Cerebellar cortex (tissue), 1 donor: ENCODE measurements at regions not wholly inside any gene's neighbourhood (a gene's known extent, or its start where the extent isn't known, plus 50 kb on each side); places are given as distances from the start of the nearest gene placed in this dataset.

Experiments used
- DNase-seq: peaks from one replicate; pipeline ENCODE4 v3.0.0-alpha.2; 2015; ENCODE audit warnings: low spot score

DNA sequence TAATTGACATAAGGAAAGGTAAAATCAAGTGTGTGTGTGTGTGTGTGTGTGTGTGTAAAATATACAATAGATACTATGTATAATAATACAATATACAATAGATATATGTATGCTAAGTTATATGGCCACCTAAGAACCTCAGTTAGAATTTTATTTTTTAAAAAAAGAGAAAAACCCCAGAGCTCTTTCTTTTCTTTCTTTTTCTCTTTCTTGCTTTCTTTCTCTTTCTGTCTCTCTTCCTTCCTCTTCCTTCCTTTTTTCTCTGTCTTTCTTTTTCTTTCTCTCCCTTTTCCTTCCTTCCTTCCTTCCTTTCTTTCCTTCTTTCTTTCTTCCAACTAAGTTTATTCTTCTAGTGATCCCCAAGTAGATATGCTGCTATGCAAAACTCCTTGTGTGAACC is 64.6 kb upstream of the FN1 start:
- no peak for DNase-seq

DNA sequence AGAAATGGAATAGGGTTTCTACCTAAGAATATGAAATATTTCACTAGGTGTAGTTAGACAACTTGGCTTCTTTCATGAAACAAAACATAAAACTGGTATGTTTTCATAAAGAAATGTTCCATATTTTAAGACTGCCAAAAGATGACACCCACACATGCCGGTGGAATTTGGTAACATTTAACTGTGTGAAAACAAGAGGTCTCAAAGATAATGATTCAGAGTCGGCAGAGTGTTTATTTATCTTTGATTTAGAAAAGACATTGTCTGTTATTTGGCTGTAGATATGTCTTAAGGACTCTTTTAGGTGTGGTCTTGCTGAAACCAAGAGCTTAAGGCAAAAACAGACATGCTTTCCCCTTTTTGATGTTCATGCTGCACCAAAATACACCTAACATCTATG is 63.5 kb upstream of the FN1 start:
- no peak for DNase-seq

- no peak for DNase-seq
Observed at GRCh38 chr2:215498431-215498830, 62.6 kb upstream of the FN1 start.

DNA sequence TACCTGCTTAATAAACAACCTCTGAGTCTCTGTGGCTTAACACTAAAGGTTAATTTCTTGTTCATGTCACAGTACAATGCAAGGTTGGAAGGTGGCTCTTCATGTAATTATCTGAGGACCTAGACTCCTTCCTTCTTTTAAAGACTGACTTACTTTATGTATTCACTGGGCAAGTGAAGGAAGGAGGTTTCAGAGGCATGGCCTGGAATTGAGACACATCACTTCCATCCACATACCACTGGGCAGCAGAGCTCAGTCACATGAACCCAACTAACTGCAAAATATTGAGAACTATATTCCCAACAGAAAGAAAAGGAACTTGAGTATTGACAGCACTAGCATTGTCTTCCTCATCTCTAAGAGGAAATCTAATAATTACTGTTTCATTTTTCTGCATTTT is 57.5 kb upstream of the FN1 start:
- no peak for DNase-seq

GRCh38 chr2:215489288-215489848 is 53.5 kb upstream of the FN1 start:
- DNase-seq, result no peak

- no peak for DNase-seq
Observed at GRCh38 chr2:215487002-215487372, 51.1 kb upstream of the FN1 start.

DNA sequence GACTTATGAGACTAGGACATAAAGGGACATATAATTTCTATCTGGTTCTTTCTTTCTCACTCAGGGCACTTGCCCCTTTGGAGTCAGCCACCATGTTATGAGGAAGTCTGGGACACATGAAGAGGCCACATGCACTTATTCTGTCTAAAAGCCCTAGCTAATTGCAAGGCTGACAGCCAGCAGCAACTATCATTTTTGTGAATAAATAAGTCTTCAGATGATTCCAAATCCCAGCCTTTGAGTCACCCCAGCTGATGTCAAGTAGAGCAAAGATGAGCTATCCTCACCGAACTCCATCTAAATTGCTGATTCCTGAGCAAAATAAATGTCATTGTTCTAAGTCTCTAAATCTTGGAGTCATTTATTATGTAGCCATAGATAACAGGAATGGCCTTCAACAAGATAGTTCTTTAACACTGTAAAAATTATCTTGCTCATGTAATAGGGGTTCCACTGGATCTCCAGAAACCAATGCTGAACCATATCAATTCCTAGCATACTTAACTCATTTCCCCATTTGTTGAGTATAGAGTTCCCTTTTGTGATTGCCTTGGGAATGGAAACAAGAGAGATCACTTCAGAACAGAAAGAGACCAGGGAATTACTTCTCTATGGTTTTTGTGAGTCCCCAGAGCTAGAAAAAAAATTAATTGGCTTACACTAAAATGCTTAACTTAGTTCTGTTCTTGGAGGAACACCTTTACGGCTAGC is 50.6 kb upstream of the FN1 start:
- no peak for DNase-seq
